HG03060 (cell line): ENCODE measurements at regions not wholly inside any gene's neighbourhood (a gene's known extent, or its start where the extent isn't known, plus 50 kb on each side); places are given as distances from the start of the nearest gene placed in this dataset.

ENCODE experiments used
- ATAC-seq: cut with Tn5 transposase; IDR thresholded peaks from one replicate; pipeline ENCODE4 v1.9.1; 2021; ENCODE audit warnings: low read depth, moderate number of reproducible peaks; ENCODE audit not compliant: unreplicated experiment

GRCh38 chr7:47007471-47007870 is 574.4 kb downstream of the TNS3 start:
- no peak for ATAC-seq

GRCh38 chr7:47000561-47000960 is 581.4 kb downstream of the TNS3 start:
- no peak for ATAC-seq

DNA sequence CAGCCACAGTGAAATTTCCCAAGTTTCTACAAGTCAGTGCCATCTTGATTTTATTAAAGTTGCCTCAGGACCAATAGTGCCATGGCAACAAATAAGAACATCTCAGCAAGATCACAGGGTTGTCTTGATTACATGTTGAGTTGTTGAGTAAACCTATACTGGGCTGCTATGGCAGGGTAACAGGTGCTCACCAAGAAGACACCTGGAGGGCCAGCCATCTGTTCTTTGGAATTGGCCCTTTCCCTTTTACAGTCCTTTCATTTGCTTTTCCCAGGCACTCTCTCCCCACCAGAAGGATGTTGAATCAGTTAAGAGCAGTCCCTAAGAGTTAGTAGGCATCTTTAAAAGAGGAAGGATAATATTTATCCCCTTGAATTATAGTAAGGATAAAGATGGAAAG is 582.0 kb downstream of the TNS3 start:
- ATAC-seq = no peak

DNA sequence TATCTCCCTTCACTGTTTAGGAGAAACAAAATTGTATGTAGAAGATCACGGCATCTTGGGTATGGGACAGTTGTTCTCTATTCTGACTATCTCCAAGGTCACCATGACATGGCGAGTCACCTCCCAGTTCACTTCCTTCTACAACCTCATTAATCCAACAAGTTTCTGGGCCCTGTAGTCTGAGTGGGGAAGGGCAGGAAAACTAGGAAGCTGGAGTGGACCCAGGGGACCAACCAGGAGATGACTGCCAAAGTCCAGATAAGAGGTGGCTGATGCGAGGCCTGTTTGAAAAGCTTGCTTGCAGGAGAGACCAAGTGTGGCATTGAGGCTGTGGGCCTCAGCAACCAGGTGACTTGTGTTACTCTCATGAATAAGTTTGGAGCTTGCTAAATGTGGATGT is 584.9 kb downstream of the TNS3 start:
- no peak for ATAC-seq

- ATAC-seq = no peak
Measured at GRCh38 chr7:46993396-46993795, 588.5 kb downstream of the TNS3 start.

DNA sequence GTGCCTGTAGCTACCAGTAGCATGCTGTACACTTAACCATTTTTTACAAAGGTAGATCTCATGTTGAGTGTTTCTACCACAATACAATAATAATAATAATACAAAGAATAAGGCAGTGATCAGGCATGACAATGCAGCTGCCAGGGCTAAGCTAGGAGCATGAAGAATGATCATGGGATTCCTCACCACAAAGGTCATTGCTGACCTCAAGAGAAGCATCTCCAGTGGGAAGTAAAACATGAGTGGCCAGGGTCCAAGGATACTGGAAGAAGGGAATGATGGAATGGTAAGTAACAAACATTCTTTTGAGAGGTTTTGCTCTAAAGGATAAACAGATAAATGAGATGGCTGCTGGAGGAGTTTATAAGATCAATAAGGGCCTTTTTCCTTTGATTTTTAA is 591.1 kb downstream of the TNS3 start:
- ATAC-seq = no peak

GRCh38 chr7:46989247-46989646 is 592.7 kb downstream of the TNS3 start:
- no peak for ATAC-seq

DNA sequence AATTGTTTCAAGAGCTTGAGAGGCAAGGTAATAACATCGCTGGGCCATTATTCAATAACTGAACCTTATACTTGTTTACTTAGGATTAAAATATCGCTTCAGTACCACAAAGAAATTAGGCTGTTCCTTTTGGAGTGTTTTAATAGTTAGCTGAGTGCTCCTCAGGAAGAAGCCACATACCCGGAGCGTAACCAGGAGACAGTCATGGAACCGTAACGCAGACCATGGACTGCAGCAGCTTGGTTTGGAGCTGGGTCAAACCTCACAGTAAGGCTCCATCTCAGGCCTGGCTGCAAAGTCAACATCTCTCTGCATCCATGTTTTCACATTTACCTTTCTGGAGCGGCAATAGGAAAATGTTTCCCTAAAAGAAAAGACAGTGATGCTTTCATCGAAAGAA is 599.0 kb downstream of the TNS3 start:
- ATAC-seq = no peak

DNA sequence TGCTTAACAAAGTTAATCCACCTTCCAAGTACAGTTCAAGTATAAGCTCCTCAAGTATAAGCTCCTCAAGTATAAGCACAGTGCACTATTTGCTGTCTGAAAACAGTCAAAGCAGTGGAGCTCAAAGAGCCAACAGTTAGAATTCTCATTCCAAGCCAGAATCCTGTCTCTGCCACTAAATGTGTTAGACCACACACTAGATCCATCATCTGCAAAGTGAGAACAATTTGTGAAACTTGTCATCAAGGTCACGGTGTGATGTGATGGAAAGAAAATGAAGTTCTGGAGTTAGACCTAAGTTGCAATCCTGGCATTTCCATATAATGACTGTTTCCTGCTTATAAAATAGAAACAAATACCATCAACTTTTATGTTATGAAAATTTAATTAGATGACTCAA is 602.5 kb downstream of the TNS3 start:
- no peak for ATAC-seq

DNA sequence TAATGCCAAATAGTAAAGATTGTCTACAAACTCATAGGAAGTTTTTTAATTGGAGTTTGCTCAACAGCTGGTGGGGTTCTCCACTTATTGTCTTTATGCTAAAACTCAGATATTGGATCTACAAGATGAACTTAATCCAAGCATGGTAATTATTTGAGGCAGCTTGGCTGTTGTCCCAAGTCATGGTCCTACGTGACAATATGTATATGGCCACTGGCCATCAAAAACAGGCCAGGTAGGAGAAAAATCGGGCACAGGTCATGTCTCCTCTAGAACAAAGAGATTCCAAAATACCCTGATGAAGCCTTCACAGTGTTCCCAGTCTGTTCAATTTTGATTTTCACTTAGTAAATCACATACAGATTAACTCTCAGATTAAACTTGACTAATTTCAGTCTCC is 606.4 kb downstream of the TNS3 start:
- no peak for ATAC-seq

DNA sequence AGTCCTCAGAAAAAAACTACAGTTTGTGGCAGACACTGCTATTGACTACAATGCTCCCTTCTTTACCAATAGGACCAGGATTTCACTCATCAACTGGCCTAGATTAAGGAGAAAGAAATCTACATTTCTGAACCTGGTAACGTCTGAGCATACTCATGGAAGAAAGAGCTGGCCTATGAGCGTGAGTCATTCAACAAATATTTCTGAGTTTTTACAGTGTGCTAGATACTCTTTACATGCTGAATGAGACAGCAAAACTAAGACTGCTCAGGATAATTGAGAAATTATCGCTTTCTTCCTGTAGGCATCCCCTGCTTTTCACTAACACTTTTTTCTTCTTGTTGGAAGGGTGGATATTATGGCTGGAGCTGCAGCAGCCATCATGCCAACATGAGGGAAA is 609.7 kb downstream of the TNS3 start:
- no peak for ATAC-seq

DNA sequence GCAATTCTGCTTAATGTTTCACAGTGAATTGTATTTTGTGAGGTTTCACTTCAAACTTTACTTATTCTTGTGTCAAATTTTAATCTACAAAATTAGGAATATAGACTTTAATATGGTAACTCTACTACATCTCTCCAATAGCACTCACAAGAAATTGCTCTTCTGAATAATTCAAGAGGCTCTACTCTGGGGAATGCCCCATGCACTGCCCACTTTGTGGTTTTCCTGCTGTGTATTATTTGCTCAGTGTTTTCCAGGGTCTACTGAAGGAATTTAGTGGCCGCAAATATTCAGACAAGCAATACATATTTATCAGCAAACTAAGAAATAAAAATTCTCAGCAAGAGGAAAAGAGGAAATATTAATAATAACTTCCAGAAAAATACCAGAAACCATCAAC is 611.4 kb downstream of the TNS3 start:
- ATAC-seq = no peak

- ATAC-seq = no peak
Measured at GRCh38 chr7:46970131-46970430, 611.8 kb downstream of the TNS3 start.

DNA sequence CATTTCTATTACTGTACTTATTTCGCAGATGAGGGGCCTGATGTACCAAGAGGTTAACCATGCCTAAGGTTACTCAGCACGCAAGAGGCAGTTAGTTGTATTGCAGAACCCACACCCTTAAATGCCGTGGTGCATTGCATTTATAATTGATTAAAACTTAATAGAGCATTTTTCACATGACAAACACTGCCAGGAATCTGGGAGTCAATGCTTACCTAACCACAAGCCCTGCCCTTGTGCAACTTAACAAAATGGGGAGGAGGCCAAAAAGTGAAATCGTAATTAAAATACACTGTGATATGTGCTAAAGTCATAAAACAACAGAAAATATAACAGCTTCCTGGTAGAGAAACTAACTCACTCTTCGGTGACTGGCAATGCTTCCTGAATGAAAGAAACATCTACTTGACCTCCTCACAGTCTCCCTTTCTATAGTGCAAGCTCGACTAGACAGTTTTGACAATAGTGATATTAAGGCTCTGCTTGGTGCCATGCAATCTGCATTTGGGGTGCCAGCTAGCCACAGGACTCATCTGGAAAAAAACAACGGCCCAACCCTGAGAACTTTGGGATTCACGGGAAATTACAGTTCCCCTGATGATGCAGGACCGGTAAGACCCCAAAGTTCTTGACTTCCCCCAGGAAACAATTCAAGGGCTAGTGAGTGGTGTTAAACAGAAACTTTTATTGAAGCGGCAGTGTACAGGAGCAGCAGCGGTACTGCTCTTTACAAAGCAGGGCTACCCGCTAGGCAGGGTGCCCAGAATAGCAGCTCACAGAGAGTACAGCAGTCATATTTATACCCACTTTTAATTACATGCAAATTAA is 612.4 kb downstream of the TNS3 start:
- no peak for ATAC-seq

DNA sequence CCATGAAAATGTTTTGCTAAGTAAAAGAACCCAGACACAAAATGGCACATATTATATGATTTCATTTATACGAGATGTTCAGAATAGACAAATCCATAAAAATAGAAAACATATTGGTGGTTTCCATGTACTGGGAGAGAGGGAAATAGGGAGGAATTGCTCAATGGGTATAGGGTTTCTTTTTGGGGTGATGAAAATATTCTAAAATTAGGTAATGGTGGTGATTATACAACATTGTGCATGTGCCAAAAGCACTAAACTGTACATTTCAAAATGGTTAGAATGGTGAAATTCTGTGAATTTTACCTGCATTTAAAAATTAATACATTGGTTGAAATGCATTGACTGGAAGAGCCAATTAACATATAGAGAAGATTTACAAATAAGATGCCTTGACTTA is 613.9 kb downstream of the TNS3 start:
- no peak for ATAC-seq

DNA sequence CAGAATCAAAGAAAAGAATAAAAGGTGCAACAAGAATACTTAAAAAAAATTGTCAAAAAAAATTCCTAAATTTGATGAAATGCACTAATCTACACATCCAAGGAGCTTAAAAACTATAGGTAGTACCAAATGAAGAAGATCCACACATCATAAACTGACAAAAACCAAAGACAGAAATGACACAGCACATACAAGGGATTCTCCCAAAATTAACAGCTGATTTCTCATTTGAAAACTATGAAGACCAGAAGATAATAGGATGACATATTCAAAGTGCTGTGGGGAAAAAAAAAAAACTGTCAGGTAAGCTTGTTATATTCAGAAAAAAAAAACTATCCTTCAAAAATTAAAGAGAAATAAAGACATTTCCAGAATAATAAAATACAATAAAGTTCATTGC is 618.2 kb downstream of the TNS3 start:
- ATAC-seq = no peak

DNA sequence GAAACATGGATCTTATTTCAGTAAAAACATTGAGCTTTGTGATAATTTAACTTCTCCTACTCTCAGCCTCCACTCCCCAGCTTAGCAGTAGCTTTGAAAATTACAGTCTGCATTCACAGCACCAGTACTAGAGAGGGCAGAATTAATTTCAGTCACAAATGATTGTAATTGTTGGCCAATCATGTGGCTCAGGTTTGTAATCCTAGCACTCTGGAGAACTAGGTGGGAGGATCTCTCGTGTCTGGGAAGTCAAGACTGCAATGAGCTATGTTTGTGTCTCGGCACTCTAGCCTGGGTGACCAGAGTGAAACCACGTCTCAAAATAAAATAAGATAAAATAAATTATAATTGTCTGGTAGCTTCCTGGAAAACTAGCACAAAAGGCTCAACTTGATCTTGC is 620.9 kb downstream of the TNS3 start:
- no peak for ATAC-seq

DNA sequence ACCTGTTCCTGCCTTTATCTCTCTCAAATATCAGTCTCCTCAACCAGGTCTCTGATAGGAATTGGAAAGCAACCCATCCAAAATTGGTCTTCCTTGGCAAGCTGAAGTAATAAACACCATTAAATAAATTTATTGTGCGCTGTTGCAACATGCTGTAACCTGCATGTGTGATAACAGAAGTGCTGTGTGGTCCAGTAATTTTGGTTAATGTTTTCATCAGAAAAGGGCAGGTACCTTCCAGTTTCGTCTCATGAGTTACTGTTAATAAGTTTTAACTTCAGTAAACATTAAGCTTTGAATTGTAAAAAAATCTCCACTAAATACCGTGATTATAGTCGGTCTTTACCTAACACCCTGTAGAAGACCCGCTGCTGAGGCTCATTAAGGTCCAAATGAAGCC is 624.7 kb downstream of the TNS3 start:
- no peak for ATAC-seq

DNA sequence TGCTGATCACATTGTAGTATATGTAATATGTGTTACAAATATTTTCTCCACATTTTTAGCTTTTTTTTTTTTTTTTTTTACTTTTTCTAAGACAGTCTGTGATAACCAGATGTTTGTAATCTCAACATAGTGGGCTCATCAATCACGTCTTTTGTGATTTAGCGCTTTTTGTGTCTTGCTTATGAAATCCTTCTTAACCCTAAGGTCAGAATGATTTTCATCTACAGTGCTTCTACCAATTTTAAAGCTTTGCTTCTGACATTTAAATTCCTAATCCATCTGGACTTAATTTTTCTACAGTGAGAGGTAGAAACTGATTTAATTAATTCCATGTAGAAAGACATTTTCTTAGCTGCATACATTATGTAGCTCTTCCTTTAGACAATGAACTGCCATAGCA is 626.4 kb downstream of the TNS3 start:
- ATAC-seq = no peak

- no peak for ATAC-seq
Measured at GRCh38 chr7:46954181-46954580, 627.7 kb downstream of the TNS3 start.

GRCh38 chr7:46953008-46953407 is 628.9 kb downstream of the TNS3 start:
- no peak for ATAC-seq

- no peak for ATAC-seq
Measured at GRCh38 chr7:46949270-46949931, 632.5 kb downstream of the TNS3 start.
